Body of pancreas (tissue), 4 donors: ENCODE measurements at regions not wholly inside any gene's neighbourhood (a gene's known extent, or its start where the extent isn't known, plus 50 kb on each side); places are given as distances from the start of the nearest gene placed in this dataset.

Experiments
- ATAC-seq: fragments of 150-250 bp; one replicate; pipeline ENCODE4 v1.9.1; 2016
- DNase-seq, 4 donors: peaks; one replicate each; pipeline ENCODE4 v3.0.0-alpha.2; 2019
- H3K27ac ChIP-seq, 4 donors: fragments of 200-600 bp; sonication (generic); 1 replicate in 3 of 4; 2 replicates in 1 of 4; pipeline versions ENCODE4 v1.5.1 to v1.6.1; 2016 to 2019; ENCODE audit warnings: mild to moderate bottlenecking in 1 of 4, mixed read lengths in 1 of 4, moderate library complexity in 1 of 4
- H3K27me3 ChIP-seq, 2 donors: fragments of 200-600 bp; sonication (generic); one replicate each; pipeline ENCODE4 v1.6.0; 2016; ENCODE audit warnings: mild to moderate bottlenecking in 1 of 2
- H3K36me3 ChIP-seq, 2 donors: fragments of 200-600 bp; sonication (generic); replicated peaks in 1 of 2; 2 replicates each; pipeline ENCODE4 v1.5.1; 2016; ENCODE audit warnings: low read depth in 2 of 2; ENCODE audit not compliant: insufficient read depth in 1 of 2
- H3K4me1 ChIP-seq: fragments of 200-600 bp; sonication (generic); one replicate; pipeline ENCODE4 v1.6.0; 2016
- H3K4me3 ChIP-seq, 2 donors: fragments of 200-600 bp; sonication (generic); 1 replicate in 1 of 2; 2 replicates in 1 of 2; pipeline ENCODE4 v1.5.1; 2016 to 2019
- H3K9me3 ChIP-seq, 3 donors: fragments of 200-600 bp; sonication (generic); 1 replicate in 2 of 3; 2 replicates in 1 of 3; pipeline ENCODE4 v1.5.1; 2016
- CTCF ChIP-seq, 7 experiments: fragments of 450-650 bp in 4 of 7; fragments of 200-600 bp in 3 of 7; sonication (generic) in 3 of 7; IDR thresholded peaks; one replicate each; pipeline ENCODE4 v1.5.1; 2016 to 2019; ENCODE audit warnings: antibody characterized with exemption in 7 of 7
- POLR2A ChIP-seq, 3 donors: fragments of 450-650 bp; IDR thresholded peaks; one replicate each; pipeline ENCODE4 v1.6.1; 2016; ENCODE audit warnings: antibody characterized with exemption in 3 of 3, mild to moderate bottlenecking in 2 of 3
- WGBS, 2 donors: methylation state at CpG; one replicate each; pipeline ENCODE4 v1.1.5; 2017; 5-methylcytosine and 5-hydroxymethylcytosine counted together
- intact Hi-C: fragments of 100-400 bp; cut with DNase I; formaldehyde crosslinking; loops from one replicate; pipeline ENCODE4 v1.15.1; 2023

GRCh38 chr4:65265526-65265925 lies 404.8 kb downstream of the EPHA5 start:
- no peaks in the 10 kb centered on the region for H3K27me3 ChIP-seq
- TF ChIP-seq POLR2A (IDR thresholded peaks at IDR 0.05) (no peak), CTCF (IDR thresholded peaks at IDR 0.05) (no peak)
- H3K4me3 ChIP-seq = no peak overlapping the region
- intact Hi-C loops = no loop called here
- no peak for ATAC-seq
- H3K4me1 ChIP-seq = no peaks in the 10 kb centered on the region
- no peak for DNase-seq
- H3K9me3 ChIP-seq = no peaks in the 10 kb centered on the region
- H3K36me3 ChIP-seq = no peaks in the 10 kb centered on the region
- H3K27ac ChIP-seq = no peak overlapping the region

- H3K27me3 ChIP-seq = no peaks in the 10 kb centered on the region
- intact Hi-C loops = no loop called here
- H3K4me1 ChIP-seq = no peaks in the 10 kb centered on the region
- no peak for ATAC-seq
- 67 to 73% methylated on average over 3 of the region's 3 CpGs for WGBS, 2 donors
- no peak overlapping the region for H3K4me3 ChIP-seq
- H3K9me3 ChIP-seq = no peaks in the 10 kb centered on the region
- TF ChIP-seq CTCF (IDR thresholded peaks at IDR 0.05) (no peak), POLR2A (IDR thresholded peaks at IDR 0.05) (no peak)
- no peak for DNase-seq
- no peak overlapping the region for H3K27ac ChIP-seq
- no peaks in the 10 kb centered on the region for H3K36me3 ChIP-seq
Observed at GRCh38 chr4:65259296-65259695, 411.0 kb downstream of the EPHA5 start.

- WGBS, 2 donors = 94 to 97% methylated on average over 2 of the region's 2 CpGs
- no peak for DNase-seq
- H3K4me3 ChIP-seq = no peak overlapping the region
- H3K9me3 ChIP-seq = no peaks in the 10 kb centered on the region
- no peak for ATAC-seq
- no peaks in the 10 kb centered on the region for H3K27me3 ChIP-seq
- intact Hi-C loops = no loop called here
- peaks cover 7% of the 10 kb centered on the region for H3K4me1 ChIP-seq
- H3K27ac ChIP-seq = no peak overlapping the region
- H3K36me3 ChIP-seq = no peaks in the 10 kb centered on the region
- no peak for TF ChIP-seq CTCF (IDR thresholded peaks at IDR 0.05)
- no peak for TF ChIP-seq POLR2A (IDR thresholded peaks at IDR 0.05)
Observed at GRCh38 chr4:65250916-65251315, 419.4 kb downstream of the EPHA5 start.

- Histone ChIP-seq H3K4me1 (peaks cover 6% of the 10 kb centered on the region), H3K4me3 (no peak overlapping the region), H3K36me3 (no peaks in the 10 kb centered on the region), H3K27ac (no peak overlapping the region), H3K27me3 (no peaks in the 10 kb centered on the region), H3K9me3 (no peaks in the 10 kb centered on the region)
- TF ChIP-seq CTCF (IDR thresholded peaks at IDR 0.05) = no peak
- TF ChIP-seq POLR2A (IDR thresholded peaks at IDR 0.05) = no peak
- DNase-seq = no peak
- no peak for ATAC-seq
- intact Hi-C loops = no loop called here
Observed at GRCh38 chr4:65249111-65249510, 421.2 kb downstream of the EPHA5 start.

- Histone ChIP-seq H3K27ac (no peak overlapping the region), H3K4me1 (no peaks in the 10 kb centered on the region), H3K36me3 (no peaks in the 10 kb centered on the region), H3K9me3 (no peaks in the 10 kb centered on the region), H3K4me3 (no peak overlapping the region), H3K27me3 (no peaks in the 10 kb centered on the region)
- WGBS, 2 donors = 79 to 86% methylated on average over 9 to 16 of the region's 16 CpGs
- TF ChIP-seq CTCF (IDR thresholded peaks at IDR 0.05) (no peak), POLR2A (IDR thresholded peaks at IDR 0.05) (no peak)
- ATAC-seq (no peak), DNase-seq (no peak)
- intact Hi-C loops = no loop called here
Observed at GRCh38 chr4:65242156-65242846, 428.0 kb downstream of the EPHA5 start.
